ENCODE measurements at regions not wholly inside any gene's neighbourhood (a gene's known extent, or its start where the extent isn't known, plus 50 kb on each side); places are given as distances from the start of the nearest gene placed in this dataset.

GRCh38 chr21:16330082-16330907 is 600.5 kb downstream of the USP25 start:
- Histone ChIP-seq H3K36me3 (ENCODE audit: insufficient read depth, low read length) (no peaks in the 10 kb centered on the region), H3K9me3 (ENCODE audit: control insufficient read depth, insufficient read depth, low read length) (no peaks in the 10 kb centered on the region), H3K9ac (ENCODE audit: low read depth, low read length) (no peak overlapping the region), H3K4me1 (ENCODE audit: insufficient read depth, low read length) (peaks cover 7% of the 10 kb centered on the region; the same call in 1 of the 2 replicates)

- Histone ChIP-seq H3K36me3 (ENCODE audit: insufficient read depth, low read length) (no peaks in the 10 kb centered on the region), H3K9me3 (ENCODE audit: control insufficient read depth, insufficient read depth, low read length) (no peaks in the 10 kb centered on the region), H3K9ac (ENCODE audit: low read depth, low read length) (no peak overlapping the region), H3K4me1 (ENCODE audit: insufficient read depth, low read length) (peaks cover 7% of the 10 kb centered on the region; the same call in 1 of the 2 replicates)
These were observed 601.1 kb downstream of the USP25 start for GRCh38 chr21:16330908-16331268.

- Histone ChIP-seq H3K9me3 (ENCODE audit: control insufficient read depth, insufficient read depth, low read length) (no peaks in the 10 kb centered on the region), H3K9ac (ENCODE audit: low read depth, low read length) (no peak overlapping the region), H3K4me1 (ENCODE audit: insufficient read depth, low read length) (no peaks in the 10 kb centered on the region), H3K36me3 (ENCODE audit: insufficient read depth, low read length) (no peaks in the 10 kb centered on the region)
These were observed 607.5 kb downstream of the USP25 start for GRCh38 chr21:16337266-16337665.

DNA sequence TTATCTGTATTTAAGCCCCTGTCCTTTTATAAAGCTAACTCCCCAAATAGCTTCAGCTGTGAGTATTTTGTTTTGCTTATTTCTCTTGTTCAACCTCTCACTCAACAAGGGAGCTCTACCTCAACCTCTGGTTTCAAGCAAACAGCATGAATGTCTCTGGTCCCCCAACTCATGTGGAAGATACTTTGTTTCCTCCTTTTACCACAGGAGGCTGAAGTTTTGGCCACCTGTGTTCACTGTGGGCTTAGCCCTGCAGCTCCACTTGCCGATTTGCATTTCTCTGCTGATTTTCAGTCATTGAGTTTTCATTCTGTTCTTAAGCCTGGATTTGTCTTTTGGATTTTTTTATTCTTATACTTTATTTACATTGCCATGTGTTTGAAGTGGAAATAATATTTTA is 613.1 kb downstream of the USP25 start:
- H3K36me3 ChIP-seq (ENCODE audit: insufficient read depth, low read length), result no peaks in the 10 kb centered on the region
- no peaks in the 10 kb centered on the region for H3K9me3 ChIP-seq (ENCODE audit: control insufficient read depth, insufficient read depth, low read length)
- no peaks in the 10 kb centered on the region for H3K4me1 ChIP-seq (ENCODE audit: insufficient read depth, low read length)
- H3K9ac ChIP-seq (ENCODE audit: low read depth, low read length), result no peak overlapping the region

GRCh38 chr21:16343776-16344175 is 614.0 kb downstream of the USP25 start:
- Histone ChIP-seq H3K9ac (ENCODE audit: low read depth, low read length) (no peak overlapping the region), H3K9me3 (ENCODE audit: control insufficient read depth, insufficient read depth, low read length) (no peaks in the 10 kb centered on the region), H3K36me3 (ENCODE audit: insufficient read depth, low read length) (no peaks in the 10 kb centered on the region), H3K4me1 (ENCODE audit: insufficient read depth, low read length) (no peaks in the 10 kb centered on the region)

DNA sequence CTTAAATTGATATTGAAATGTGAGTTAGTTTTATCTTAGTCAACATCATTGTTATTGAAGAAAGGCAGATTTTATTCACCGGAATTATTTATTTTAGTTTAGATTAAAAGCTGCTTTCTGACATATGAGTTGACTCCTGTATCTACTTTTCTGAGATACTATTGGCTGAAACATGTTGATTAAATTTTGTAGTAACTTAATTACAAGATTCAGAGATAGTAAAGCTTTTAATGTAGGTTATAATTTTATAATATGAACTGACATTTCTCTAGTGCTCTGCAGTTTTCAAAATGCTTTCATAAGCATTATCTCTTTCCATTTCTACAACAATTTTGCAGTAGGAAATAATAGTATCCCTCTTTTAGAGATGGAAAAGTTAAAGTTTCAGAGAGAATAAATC is 616.0 kb downstream of the USP25 start:
- Histone ChIP-seq H3K9ac (ENCODE audit: low read depth, low read length) (no peak overlapping the region), H3K9me3 (ENCODE audit: control insufficient read depth, insufficient read depth, low read length) (no peaks in the 10 kb centered on the region), H3K4me1 (ENCODE audit: insufficient read depth, low read length) (no peaks in the 10 kb centered on the region), H3K36me3 (ENCODE audit: insufficient read depth, low read length) (no peaks in the 10 kb centered on the region)

GRCh38 chr21:16347223-16347622 is 617.4 kb downstream of the USP25 start:
- no peaks in the 10 kb centered on the region for H3K36me3 ChIP-seq (ENCODE audit: insufficient read depth, low read length)

DNA sequence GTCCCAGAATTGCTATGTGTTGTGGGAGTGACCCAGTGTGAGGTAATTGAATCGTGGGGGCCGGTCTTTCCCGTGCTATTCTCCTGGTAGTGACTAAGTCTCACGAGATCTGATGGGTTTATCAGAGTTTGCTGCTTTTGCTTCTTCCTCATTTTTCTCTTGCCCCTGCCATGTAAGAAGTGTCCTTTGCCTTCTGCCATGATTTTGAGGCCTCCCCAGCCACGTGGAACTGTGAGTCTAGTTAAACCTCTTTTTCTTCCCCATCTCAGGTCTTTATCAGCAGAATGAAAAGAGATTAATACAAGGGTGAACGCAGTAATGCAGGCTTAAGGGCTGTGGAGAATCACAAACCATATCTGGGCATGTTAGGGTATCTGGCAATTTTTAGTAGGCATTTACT is 624.0 kb downstream of the USP25 start:
- Histone ChIP-seq H3K9ac (ENCODE audit: low read depth, low read length) (no peak overlapping the region), H3K4me1 (ENCODE audit: insufficient read depth, low read length) (no peaks in the 10 kb centered on the region), H3K36me3 (ENCODE audit: insufficient read depth, low read length) (no peaks in the 10 kb centered on the region), H3K9me3 (ENCODE audit: control insufficient read depth, insufficient read depth, low read length) (no peaks in the 10 kb centered on the region)

More at GRCh38 chr21:16347223-16347622, 617.4 kb downstream of the USP25 start:
- Histone ChIP-seq H3K9me3 (ENCODE audit: control insufficient read depth, insufficient read depth, low read length) (no peaks in the 10 kb centered on the region), H3K4me1 (ENCODE audit: insufficient read depth, low read length) (no peaks in the 10 kb centered on the region), H3K9ac (ENCODE audit: low read depth, low read length) (no peak overlapping the region)

- Histone ChIP-seq H3K4me1 (ENCODE audit: insufficient read depth, low read length) (no peaks in the 10 kb centered on the region), H3K36me3 (ENCODE audit: insufficient read depth, low read length) (no peaks in the 10 kb centered on the region), H3K9me3 (ENCODE audit: control insufficient read depth, insufficient read depth, low read length) (no peaks in the 10 kb centered on the region), H3K9ac (ENCODE audit: low read depth, low read length) (no peak overlapping the region)
These were observed 628.2 kb downstream of the USP25 start for GRCh38 chr21:16357994-16358393.

DNA sequence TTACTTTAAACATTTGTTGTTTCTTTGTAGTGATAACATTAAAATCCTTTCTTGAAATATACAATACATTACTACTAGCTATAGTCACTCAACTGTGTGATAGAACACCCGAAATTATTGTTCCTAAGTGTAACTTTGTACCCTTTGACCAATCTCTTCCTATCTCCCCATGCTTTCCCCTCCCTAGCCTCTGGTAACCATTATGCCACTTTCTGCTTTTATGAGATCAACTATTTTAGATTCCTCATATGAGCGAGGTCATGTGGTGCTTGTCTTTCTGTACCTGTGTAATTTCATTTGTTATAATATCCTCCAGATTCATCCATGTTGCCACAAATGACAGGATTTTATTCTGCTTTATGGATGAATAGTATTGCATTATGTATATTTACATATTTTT is 629.0 kb downstream of the USP25 start:
- no peaks in the 10 kb centered on the region for H3K9me3 ChIP-seq (ENCODE audit: control insufficient read depth, insufficient read depth, low read length)
- no peaks in the 10 kb centered on the region for H3K36me3 ChIP-seq (ENCODE audit: insufficient read depth, low read length)
- no peak overlapping the region for H3K9ac ChIP-seq (ENCODE audit: low read depth, low read length)
- H3K4me1 ChIP-seq (ENCODE audit: insufficient read depth, low read length), result no peaks in the 10 kb centered on the region

DNA sequence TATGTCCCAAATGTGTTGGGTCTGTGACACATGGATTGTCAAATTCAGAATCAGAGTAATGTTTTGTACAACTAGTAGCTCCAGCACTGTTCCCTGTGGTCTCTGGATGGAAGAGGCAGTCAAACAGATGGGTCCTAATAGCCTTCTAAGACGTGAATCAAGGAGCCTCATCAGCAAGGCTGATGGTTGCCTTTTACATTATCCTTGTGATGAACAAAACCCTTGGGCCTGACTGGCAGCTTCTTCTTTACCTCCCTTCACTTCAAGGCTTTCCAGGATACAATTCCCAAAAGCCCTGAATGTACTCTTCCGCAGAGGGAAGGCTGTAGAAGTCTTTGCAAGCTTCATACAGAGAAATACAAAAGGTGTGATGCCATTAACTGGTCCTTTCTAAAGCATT is 633.3 kb downstream of the USP25 start:
- H3K36me3 ChIP-seq (ENCODE audit: insufficient read depth, low read length), result no peaks in the 10 kb centered on the region

GRCh38 chr21:16363518-16363917 is 633.7 kb downstream of the USP25 start:
- no peaks in the 10 kb centered on the region for H3K9me3 ChIP-seq (ENCODE audit: control insufficient read depth, insufficient read depth, low read length)
- H3K36me3 ChIP-seq (ENCODE audit: insufficient read depth, low read length), result no peaks in the 10 kb centered on the region
- no peaks in the 10 kb centered on the region for H3K4me1 ChIP-seq (ENCODE audit: insufficient read depth, low read length)
- no peak overlapping the region for H3K9ac ChIP-seq (ENCODE audit: low read depth, low read length)

More for the DNA sequence above, 633.3 kb downstream of the USP25 start:
- no peak overlapping the region for H3K9ac ChIP-seq (ENCODE audit: low read depth, low read length)
- H3K4me1 ChIP-seq (ENCODE audit: insufficient read depth, low read length), result no peaks in the 10 kb centered on the region
- no peaks in the 10 kb centered on the region for H3K9me3 ChIP-seq (ENCODE audit: control insufficient read depth, insufficient read depth, low read length)

GRCh38 chr21:16366207-16366606 is 636.4 kb downstream of the USP25 start:
- H3K9ac ChIP-seq (ENCODE audit: low read depth, low read length), result no peak overlapping the region
- no peaks in the 10 kb centered on the region for H3K4me1 ChIP-seq (ENCODE audit: insufficient read depth, low read length)
- H3K9me3 ChIP-seq (ENCODE audit: control insufficient read depth, insufficient read depth, low read length), result no peaks in the 10 kb centered on the region
- H3K36me3 ChIP-seq (ENCODE audit: insufficient read depth, low read length), result no peaks in the 10 kb centered on the region

- no peaks in the 10 kb centered on the region for H3K9me3 ChIP-seq (ENCODE audit: control insufficient read depth, insufficient read depth, low read length)
- H3K4me1 ChIP-seq (ENCODE audit: insufficient read depth, low read length), result no peaks in the 10 kb centered on the region
- no peaks in the 10 kb centered on the region for H3K36me3 ChIP-seq (ENCODE audit: insufficient read depth, low read length)
- no peak overlapping the region for H3K9ac ChIP-seq (ENCODE audit: low read depth, low read length)
These were observed 637.3 kb downstream of the USP25 start for GRCh38 chr21:16367079-16367478.

GRCh38 chr21:16370186-16370585 is 640.4 kb downstream of the USP25 start:
- Histone ChIP-seq H3K36me3 (ENCODE audit: insufficient read depth, low read length) (no peaks in the 10 kb centered on the region), H3K9ac (ENCODE audit: low read depth, low read length) (no peak overlapping the region), H3K4me1 (ENCODE audit: insufficient read depth, low read length) (no peaks in the 10 kb centered on the region), H3K9me3 (ENCODE audit: control insufficient read depth, insufficient read depth, low read length) (no peaks in the 10 kb centered on the region)

Measured in ES-I3 (cell line).